H1 (cell line): ENCODE measurements at regions not wholly inside any gene's neighbourhood (a gene's known extent, or its start where the extent isn't known, plus 50 kb on each side); places are given as distances from the start of the nearest gene placed in this dataset.

Experiments used
- E2F6 ChIP-seq: IDR thresholded peaks from 2 replicates; pipeline ENCODE4 v1.6.1; 2012; ENCODE audit warnings: inconsistent platforms
- USF2 ChIP-seq: IDR thresholded peaks from 2 replicates; pipeline ENCODE4 v1.6.1; 2011; ENCODE audit warnings: low read length, improper control_type of control experiment

GRCh38 chr13:107884564-107884963, 330.8 kb downstream of the LIG4 start (continued):
- TF ChIP-seq E2F6: no peak
- no peak for TF ChIP-seq USF2
- TF ChIP-seq, all 59 proteins: peak for 0
